Activated CD4-positive, alpha-beta T cell treated with anti-CD3 and anti-CD28 coated beads for 36 hours (primary cell): ENCODE measurements at regions not wholly inside any gene's neighbourhood (a gene's known extent, or its start where the extent isn't known, plus 50 kb on each side); places are given as distances from the start of the nearest gene placed in this dataset.

Experiments
- ATAC-seq: fragments of 200-7000 bp; cut with Tn5 transposase; one replicate; pipeline ENCODE4 v1.10.0; 2021; ENCODE audit warnings: mild to moderate bottlenecking, moderate library complexity
- CTCF ChIA-PET: fragments of 350-600 bp; sonication (Branson Sonifier 250); formaldehyde crosslinking; loops from one replicate; lab custom pipeline; 2021; ENCODE audit warnings: antibody characterized with exemption; lab: Charles Lee
- POLR2A ChIA-PET: fragments of 350-600 bp; sonication (Branson Sonifier 250); formaldehyde crosslinking; loops from one replicate; lab custom pipeline; 2021; ENCODE audit warnings: antibody characterized with exemption, inconsistent platforms; lab: Charles Lee
- DNase-seq: peaks from one replicate; pipeline ENCODE4 v3.0.0-alpha.2; 2020
- H3K27ac Mint-ChIP-seq: one replicate; pipeline ENCODE4 v1.8.0; 2021; ENCODE audit warnings: mixed read lengths
- H3K27me3 Mint-ChIP-seq: one replicate; pipeline ENCODE4 v1.8.0; 2021; ENCODE audit warnings: mixed read lengths
- H3K36me3 Mint-ChIP-seq: one replicate; pipeline ENCODE4 v1.8.0; 2021; ENCODE audit warnings: low read depth, mixed read lengths
- H3K4me1 Mint-ChIP-seq: one replicate; pipeline ENCODE4 v1.8.0; 2021; ENCODE audit warnings: mixed read lengths
- H3K4me3 Mint-ChIP-seq: one replicate; pipeline ENCODE4 v1.8.0; 2021; ENCODE audit warnings: mild to moderate bottlenecking, moderate library complexity, mixed read lengths
- H3K9me3 Mint-ChIP-seq: one replicate; pipeline ENCODE4 v1.8.0; 2021; ENCODE audit warnings: low read depth, mixed read lengths
- intact Hi-C, 2 experiments: fragments of 100-400 bp; cut with DNase I in 1 of 2; cut with micrococcal nuclease in 1 of 2; formaldehyde crosslinking; loops; one replicate each; pipeline versions ENCODE4 v1.14.2 to v1.15.1; 2022 to 2024; cut with DNase I, micrococcal nuclease

GRCh38 chr22:19590696-19591095 lies 66.5 kb upstream of the CLDN5 start:
- Mint-ChIP-seq H3K36me3 (no peaks in the 10 kb centered on the region), H3K4me1 (peaks cover 14% of the 10 kb centered on the region), H3K27ac (no peak overlapping the region), H3K9me3 (no peaks in the 10 kb centered on the region), H3K4me3 (no peak overlapping the region), H3K27me3 (no peaks in the 10 kb centered on the region)
- ChIA-PET CTCF (interaction anchor here (0.9 kb wide), 1 partner anchor 12 kb away, joined by 3 read pairs; no protein-coding TSS in a partner anchor), POLR2A (no interaction called here)
- DNase-seq = no peak
- intact Hi-C loops = no loop called here
- no peak for ATAC-seq

GRCh38 chr22:19591568-19591967 lies 67.4 kb upstream of the CLDN5 start:
- no peak for ATAC-seq
- ChIA-PET POLR2A (no interaction called here), CTCF (interaction anchor here (0.8 to 1.1 kb wide), 3 partner anchors 11 to 53 kb away, joined by 3 to 4 read pairs (median 3); no protein-coding TSS in a partner anchor)
- H3K4me1 Mint-ChIP-seq = peaks cover 18% of the 10 kb centered on the region
- no peaks in the 10 kb centered on the region for H3K9me3 Mint-ChIP-seq
- DNase-seq = no peak
- H3K4me3 Mint-ChIP-seq = no peak overlapping the region
- no peak overlapping the region for H3K27ac Mint-ChIP-seq
- intact Hi-C loops = no loop called here
- no peaks in the 10 kb centered on the region for H3K36me3 Mint-ChIP-seq
- no peaks in the 10 kb centered on the region for H3K27me3 Mint-ChIP-seq

- CTCF ChIA-PET = interaction anchor here (0.8 kb wide), 1 partner anchor 90 kb away, joined by 3 read pairs; no protein-coding TSS in a partner anchor
- Mint-ChIP-seq H3K27ac (no peak overlapping the region), H3K36me3 (no peaks in the 10 kb centered on the region), H3K4me1 (peaks cover 27% of the 10 kb centered on the region), H3K27me3 (no peaks in the 10 kb centered on the region), H3K9me3 (no peaks in the 10 kb centered on the region), H3K4me3 (no peak overlapping the region)
- DNase-seq = no peak
- POLR2A ChIA-PET = no interaction called here
- no peak for ATAC-seq
- intact Hi-C loops = no loop called here
Observed at GRCh38 chr22:19592464-19592863, 68.3 kb upstream of the CLDN5 start.

- no peaks in the 10 kb centered on the region for H3K27me3 Mint-ChIP-seq
- intact Hi-C loops = no loop called here
- no peaks in the 10 kb centered on the region for H3K9me3 Mint-ChIP-seq
- no peak for DNase-seq
- no peak overlapping the region for H3K4me3 Mint-ChIP-seq
- ChIA-PET POLR2A (no interaction called here), CTCF (interaction anchor here (0.6 to 1.1 kb wide), 3 partner anchors 9 to 22 kb away, joined by 3 to 4 read pairs (median 4); no protein-coding TSS in a partner anchor)
- no peak for ATAC-seq
- H3K36me3 Mint-ChIP-seq = no peaks in the 10 kb centered on the region
- H3K4me1 Mint-ChIP-seq = peaks cover 42% of the 10 kb centered on the region
- peak overlapping the region; percentile 20 for H3K27ac Mint-ChIP-seq
Observed at GRCh38 chr22:19593991-19594569, 69.9 kb upstream of the CLDN5 start.

GRCh38 chr22:19595532-19595931 lies 71.3 kb upstream of the CLDN5 start:
- ATAC-seq (no peak), DNase-seq (no peak)
- no peaks in the 10 kb centered on the region for H3K9me3 Mint-ChIP-seq
- no peaks in the 10 kb centered on the region for H3K36me3 Mint-ChIP-seq
- ChIA-PET CTCF (interaction anchor here (1.1 kb wide), 1 partner anchor 12 kb away, joined by 4 read pairs; no protein-coding TSS in a partner anchor), POLR2A (no interaction called here)
- H3K4me1 Mint-ChIP-seq = peaks cover 46% of the 10 kb centered on the region
- no peaks in the 10 kb centered on the region for H3K27me3 Mint-ChIP-seq
- intact Hi-C loops = no loop called here
- peak overlapping the region; percentile 59 for H3K27ac Mint-ChIP-seq
- no peak overlapping the region for H3K4me3 Mint-ChIP-seq

- peak overlapping the region; percentile 89 for H3K27ac Mint-ChIP-seq
- peak; percentile 60 for ATAC-seq
- peak; percentile 53 for DNase-seq
- ChIA-PET CTCF (interaction anchor here (0.8 kb wide), 1 partner anchor 17 kb away, joined by 3 read pairs; no protein-coding TSS in a partner anchor), POLR2A (no interaction called here)
- no peaks in the 10 kb centered on the region for H3K9me3 Mint-ChIP-seq
- peaks cover 2% of the 10 kb centered on the region for H3K27me3 Mint-ChIP-seq
- H3K4me1 Mint-ChIP-seq = peaks cover 47% of the 10 kb centered on the region
- H3K4me3 Mint-ChIP-seq = peak overlapping the region; percentile 15
- intact Hi-C loops = no loop called here
- H3K36me3 Mint-ChIP-seq = no peaks in the 10 kb centered on the region
Observed at GRCh38 chr22:19596680-19597398, 72.6 kb upstream of the CLDN5 start.

- CTCF ChIA-PET = interaction anchor here (0.8 kb wide), 1 partner anchor 17 kb away, joined by 3 read pairs; no protein-coding TSS in a partner anchor
- ATAC-seq (peak; percentile 92), DNase-seq (peak; percentile 55)
- H3K9me3 Mint-ChIP-seq = no peaks in the 10 kb centered on the region
- POLR2A ChIA-PET = no interaction called here
- H3K27ac Mint-ChIP-seq = peak overlapping the region; percentile 89
- H3K4me1 Mint-ChIP-seq = peaks cover 52% of the 10 kb centered on the region
- peak overlapping the region; percentile 15 for H3K4me3 Mint-ChIP-seq
- H3K36me3 Mint-ChIP-seq = no peaks in the 10 kb centered on the region
- intact Hi-C loops = no loop called here
- H3K27me3 Mint-ChIP-seq = peaks cover 2% of the 10 kb centered on the region
Observed at GRCh38 chr22:19597399-19597735, 73.2 kb upstream of the CLDN5 start.

- Mint-ChIP-seq H3K4me3 (no peak overlapping the region), H3K36me3 (no peaks in the 10 kb centered on the region), H3K27ac (peak overlapping the region; percentile 89), H3K9me3 (no peaks in the 10 kb centered on the region), H3K27me3 (peaks cover 2% of the 10 kb centered on the region), H3K4me1 (peaks cover 61% of the 10 kb centered on the region)
- POLR2A ChIA-PET = no interaction called here
- DNase-seq (peak; percentile 49), ATAC-seq (peak; percentile 31)
- CTCF ChIA-PET = interaction anchor here (0.8 to 1.1 kb wide), 5 partner anchors 17 to 428 kb away, joined by 3 to 4 read pairs (median 3); no protein-coding TSS in a partner anchor
- intact Hi-C loops = loop anchor here in 1 of 2 experiments (1.0 kb wide), 1 partner anchor 21 kb away; no protein-coding TSS in a partner anchor
Observed at GRCh38 chr22:19598054-19598855, 74.0 kb upstream of the CLDN5 start.

- H3K9me3 Mint-ChIP-seq = no peaks in the 10 kb centered on the region
- CTCF ChIA-PET = interaction anchor here (0.8 to 1.2 kb wide), 3 partner anchors 20 to 106 kb away, joined by 3 to 5 read pairs (median 4); no protein-coding TSS in a partner anchor
- H3K27ac Mint-ChIP-seq = no peak overlapping the region
- H3K4me1 Mint-ChIP-seq = peaks cover 60% of the 10 kb centered on the region
- intact Hi-C loops = no loop called here
- POLR2A ChIA-PET = no interaction called here
- no peak overlapping the region for H3K4me3 Mint-ChIP-seq
- H3K27me3 Mint-ChIP-seq = peaks cover 2% of the 10 kb centered on the region
- ATAC-seq (no peak), DNase-seq (no peak)
- no peaks in the 10 kb centered on the region for H3K36me3 Mint-ChIP-seq
Observed at GRCh38 chr22:19599004-19599403, 74.8 kb upstream of the CLDN5 start.

- intact Hi-C loops = loop anchor here in 1 of 2 experiments (10.0 kb wide), 1 partner anchor 65 kb away; no protein-coding TSS in a partner anchor
- DNase-seq = no peak
Observed at GRCh38 chr22:19599626-19600243, 75.5 kb upstream of the CLDN5 start.

More at GRCh38 chr22:19599626-19600243, 75.5 kb upstream of the CLDN5 start:
- ATAC-seq = no peak
- Mint-ChIP-seq H3K9me3 (no peaks in the 10 kb centered on the region), H3K27ac (no peak overlapping the region), H3K4me1 (peaks cover 60% of the 10 kb centered on the region), H3K36me3 (no peaks in the 10 kb centered on the region), H3K27me3 (peaks cover 2% of the 10 kb centered on the region), H3K4me3 (no peak overlapping the region)
- ChIA-PET CTCF (interaction anchor here (0.6 to 1.2 kb wide), 4 partner anchors 20 to 106 kb away, joined by 3 to 5 read pairs (median 3); no protein-coding TSS in a partner anchor), POLR2A (interaction anchor here (0.6 kb wide), 1 partner anchor 119 kb away, joined by 3 read pairs; no protein-coding TSS in a partner anchor)
